ENCODE measurements at regions not wholly inside any gene's neighbourhood (a gene's known extent, or its start where the extent isn't known, plus 50 kb on each side); places are given as distances from the start of the nearest gene placed in this dataset.
"Not testable (repeated sequence)": the region's sequence is repeated elsewhere in the genome, so short reads cannot be mapped to it uniquely, and the experiment has no call there.

GRCh38 chr10:55892276-55892675, 468.8 kb downstream of the ZWINT start:
- no peak for DNase-seq

GRCh38 chr10:55881588-55881987, 479.5 kb downstream of the ZWINT start:
- no peak for DNase-seq

- no peak for DNase-seq
Measured at GRCh38 chr10:55873485-55873884, 487.6 kb downstream of the ZWINT start.

DNA sequence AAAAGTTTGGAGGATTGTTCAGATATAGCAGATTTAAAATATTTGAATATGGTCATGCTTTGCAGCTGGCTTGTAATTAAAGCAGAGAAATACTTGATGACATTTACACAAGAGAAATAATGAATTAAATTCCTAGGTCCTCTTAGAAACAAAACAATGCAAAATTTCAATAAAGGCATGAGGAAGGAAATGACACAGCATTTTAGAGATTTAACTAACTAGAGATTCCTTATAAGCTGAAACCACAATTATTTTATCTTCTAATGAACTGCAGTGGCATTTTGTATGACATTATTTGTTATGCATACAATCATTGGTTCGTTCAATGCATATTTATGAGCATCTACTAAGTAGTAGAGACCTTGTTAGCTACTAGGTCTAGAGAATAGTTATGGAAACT, 490.9 kb downstream of the ZWINT start:
- DNase-seq = no peak

- no peak for DNase-seq
Measured at GRCh38 chr10:55867848-55868247, 493.2 kb downstream of the ZWINT start.

DNA sequence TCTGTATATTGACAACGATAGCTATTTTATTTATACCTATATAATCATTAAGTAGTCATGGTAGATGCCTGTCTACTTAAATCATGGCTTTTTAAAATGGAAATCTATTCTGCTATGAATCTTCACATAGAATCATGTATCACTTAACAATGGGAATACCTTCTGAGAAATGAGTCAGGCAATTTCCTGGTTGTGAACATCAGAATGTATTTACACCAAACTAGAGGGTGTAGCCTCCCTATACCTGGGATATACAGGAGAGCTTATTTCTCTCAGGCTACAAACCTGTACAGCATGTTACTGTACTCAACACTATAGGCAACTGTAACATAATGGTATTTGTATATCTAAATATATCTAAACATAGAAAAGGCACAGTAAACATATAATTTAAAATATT, 502.3 kb downstream of the ZWINT start:
- no peak for DNase-seq

GRCh38 chr10:55852900-55853299, 508.2 kb downstream of the ZWINT start:
- DNase-seq = no peak

DNA sequence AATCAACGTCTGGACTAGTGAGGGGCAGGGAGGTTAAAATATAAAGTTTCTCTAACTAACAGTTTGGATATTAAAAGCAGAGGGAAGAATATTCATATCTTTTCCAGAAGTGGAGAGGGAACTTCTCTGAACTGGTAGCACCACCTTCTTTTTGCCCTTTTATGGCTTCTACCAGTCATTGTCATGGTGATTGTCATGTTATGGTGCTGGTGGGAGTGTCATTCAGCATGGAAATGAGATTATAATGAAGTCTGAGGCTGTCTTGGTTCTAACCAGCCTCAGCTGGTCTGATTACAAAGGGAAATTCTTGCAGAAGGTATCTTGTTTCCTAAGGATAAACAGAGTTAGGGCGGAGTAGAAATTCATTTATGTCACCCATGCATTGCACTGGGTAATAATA, 523.8 kb downstream of the ZWINT start:
- no peak for DNase-seq

DNA sequence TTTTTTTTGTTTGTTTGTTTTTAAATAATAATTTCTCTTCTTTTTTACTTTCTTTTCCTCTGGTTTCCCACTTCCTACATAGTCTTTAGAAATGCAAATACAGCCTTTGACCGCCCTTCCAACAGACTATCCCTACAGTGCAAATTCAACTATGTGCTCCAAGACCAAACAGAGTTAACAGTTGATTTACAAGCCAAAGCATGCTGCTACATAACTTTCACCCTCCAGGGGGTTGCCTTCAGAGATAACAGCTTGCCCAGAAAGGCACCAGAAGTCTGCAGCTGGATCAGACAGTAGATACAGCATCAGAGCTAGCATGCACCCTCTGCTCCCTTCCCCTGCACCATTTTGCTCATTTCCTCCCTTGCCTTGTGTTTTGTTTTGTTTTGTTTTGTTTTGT, 539.0 kb downstream of the ZWINT start:
- no peak for DNase-seq

DNA sequence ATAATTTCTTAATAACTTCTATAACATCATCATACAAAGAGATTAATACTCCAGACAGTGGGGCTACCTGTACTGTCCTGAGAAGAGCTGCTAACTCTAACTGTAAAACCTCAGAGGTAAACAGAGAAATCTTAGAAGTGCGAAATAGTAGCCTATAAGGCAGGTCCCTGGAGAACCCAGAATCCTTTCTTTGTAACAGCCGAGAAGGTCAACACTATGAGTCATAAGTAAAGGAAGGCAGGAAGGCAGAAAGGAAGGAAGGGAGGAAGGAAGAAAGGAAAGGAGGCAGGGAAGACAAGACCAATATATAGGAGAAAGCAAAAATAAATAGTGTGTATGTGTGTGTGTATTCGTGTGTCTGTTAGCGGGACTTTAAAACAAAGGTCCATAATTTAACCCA, 540.6 kb downstream of the ZWINT start:
- DNase-seq = no peak

- no peak for DNase-seq
Measured at GRCh38 chr10:55820071-55820470, 541.0 kb downstream of the ZWINT start.

GRCh38 chr10:55813451-55814170, 547.4 kb downstream of the ZWINT start:
- DNase-seq = no peak

GRCh38 chr10:55803055-55803454, 558.0 kb downstream of the ZWINT start:
- DNase-seq = no peak

DNA sequence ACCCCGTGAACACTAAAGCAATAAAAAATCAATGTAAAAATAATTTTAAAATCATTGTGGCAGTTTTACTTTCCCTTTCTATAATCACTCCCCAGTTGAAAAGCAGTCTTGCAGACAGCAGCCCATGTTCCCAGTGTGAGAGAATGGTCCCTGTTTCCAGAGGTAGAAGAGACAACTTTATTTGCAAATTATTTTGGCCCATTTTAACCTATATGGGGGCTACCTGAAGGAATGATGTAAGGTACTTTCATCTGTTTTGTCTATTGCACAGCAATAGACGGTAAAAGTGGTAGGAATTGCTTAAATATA, 559.8 kb downstream of the ZWINT start:
- DNase-seq = no peak

DNA sequence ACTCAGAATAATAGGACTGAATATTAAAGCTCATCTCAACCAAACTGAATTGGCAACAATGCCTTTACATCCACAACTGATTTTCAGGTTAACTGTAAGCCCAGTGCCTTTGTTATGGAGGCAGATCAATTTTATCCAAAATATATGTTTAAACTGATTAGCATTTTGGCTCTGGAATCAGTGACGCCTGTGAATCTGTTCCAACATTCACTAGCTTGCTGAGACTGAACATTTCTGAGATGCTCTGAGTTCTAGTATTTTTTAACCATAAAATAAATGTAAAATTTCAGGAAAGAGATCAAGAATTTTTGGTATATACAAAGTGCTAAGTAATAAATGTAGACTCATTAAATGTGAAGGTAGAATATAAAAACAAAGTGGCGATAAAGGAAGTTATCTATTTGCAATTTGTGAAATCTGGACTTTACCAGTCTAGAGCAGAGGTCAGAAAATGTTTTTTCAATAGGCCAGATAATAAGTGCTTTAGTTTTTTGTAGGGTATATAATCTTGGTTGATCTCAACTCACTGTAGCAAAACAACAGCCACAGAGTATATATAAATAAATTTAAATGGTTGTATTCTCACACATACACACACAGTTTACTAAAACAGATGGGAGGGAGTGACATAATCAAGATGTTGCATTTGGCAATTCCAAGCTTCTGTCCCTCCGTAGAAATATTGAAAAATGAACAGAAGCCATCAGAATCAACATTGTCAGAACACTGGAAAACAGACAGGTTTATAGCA, 560.3 kb downstream of the ZWINT start:
- no peak for DNase-seq

DNA sequence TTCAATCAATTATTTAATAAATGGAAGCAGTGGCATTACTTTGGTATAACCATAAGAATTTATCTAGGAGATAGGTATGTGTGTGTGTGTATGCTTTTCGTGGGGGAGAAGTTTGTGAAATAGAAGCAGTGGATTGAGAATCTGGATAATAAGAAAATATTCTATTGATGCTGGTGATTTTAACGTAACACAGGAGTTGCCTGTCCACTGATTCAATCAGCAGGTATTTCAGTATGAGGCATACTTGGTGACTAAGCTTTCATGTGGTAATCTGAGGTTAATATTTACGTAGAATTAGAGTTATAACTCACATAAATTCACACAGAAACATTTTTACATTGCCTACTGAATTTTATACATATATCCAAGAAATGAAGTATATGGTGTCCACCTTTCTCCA, 568.0 kb downstream of the ZWINT start:
- DNase-seq = no peak

GRCh38 chr10:55790276-55790675, 570.8 kb downstream of the ZWINT start:
- not testable (repeated sequence) for DNase-seq

GRCh38 chr10:55786461-55787050, 574.5 kb downstream of the ZWINT start:
- DNase-seq = no peak

- peak in 1 of 2 experiments; percentile 1 for DNase-seq
Measured at GRCh38 chr10:55782181-55782580, 578.9 kb downstream of the ZWINT start.

DNA sequence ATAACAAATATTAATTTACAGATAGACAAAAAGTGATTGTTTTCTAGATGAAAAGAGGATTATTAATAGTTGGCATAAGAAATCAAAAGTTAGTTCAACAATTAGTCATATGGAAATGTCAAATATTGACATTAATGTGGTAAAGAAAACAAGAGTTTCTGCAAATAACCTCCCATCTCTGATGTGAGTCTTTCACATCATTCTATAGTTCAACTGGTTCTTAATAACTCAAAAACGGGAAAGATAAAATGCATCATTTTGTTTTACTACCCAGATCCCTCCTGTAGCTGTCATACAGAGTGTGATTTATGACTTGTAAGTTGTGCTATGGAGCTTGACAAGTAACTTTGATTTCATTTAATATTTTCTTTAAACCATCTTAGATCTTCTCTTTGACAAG, 594.8 kb downstream of the ZWINT start:
- no peak for DNase-seq

GRCh38 chr10:55750458-55750857, 610.6 kb downstream of the ZWINT start:
- DNase-seq = no peak

GRCh38 chr10:55747244-55747643, 613.8 kb downstream of the ZWINT start:
- no peak for DNase-seq

- no peak for DNase-seq
Measured at GRCh38 chr10:55746002-55746401, 615.1 kb downstream of the ZWINT start.

DNA sequence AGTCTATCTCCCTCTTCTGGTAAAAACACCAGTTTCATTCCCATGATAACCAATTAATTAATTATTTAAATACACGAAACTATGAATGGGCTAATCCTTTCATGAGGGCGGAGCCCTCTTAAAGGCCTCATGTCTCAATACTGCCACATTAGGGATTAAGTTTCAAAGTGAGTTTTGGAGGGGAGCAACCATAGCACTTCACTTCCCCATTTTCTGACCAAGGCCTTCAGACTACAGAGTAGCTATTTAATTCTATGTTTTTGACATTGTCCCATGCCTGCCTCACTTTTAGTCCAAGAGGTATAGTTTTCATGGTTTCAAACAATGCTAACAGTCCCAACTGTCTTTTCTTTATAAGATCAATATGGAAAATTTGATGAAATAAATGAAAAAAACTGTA, 618.6 kb downstream of the ZWINT start:
- DNase-seq = no peak
